OCI-LY7 (cell line): ENCODE measurements at regions not wholly inside any gene's neighbourhood (a gene's known extent, or its start where the extent isn't known, plus 50 kb on each side); places are given as distances from the start of the nearest gene placed in this dataset.
"Not testable (repeated sequence)": the region's sequence is repeated elsewhere in the genome, so short reads cannot be mapped to it uniquely, and the experiment has no call there.

Experiments used
- BruUV-seq: library from RNA; stranded (reverse); fragments of 400-500 nt; replicated peaks from 2 replicates; lab custom pipeline; 2021; lab: Mats Ljungman, UMichigan
- CTCF ChIA-PET: fragments of 300-600 bp; sonication (Branson Sonifier 250); formaldehyde crosslinking; loops from one replicate; lab custom pipeline; 2022; ENCODE audit warnings: antibody characterized with exemption; ENCODE audit not compliant: unreplicated experiment; lab: Charles Lee
- POLR2A ChIA-PET: fragments of 300-600 bp; sonication (Branson Sonifier 250); formaldehyde crosslinking; loops from one replicate; lab custom pipeline; 2022; ENCODE audit warnings: antibody characterized with exemption; lab: Charles Lee
- DNase-seq: peaks from one replicate; pipeline ENCODE4 v3.0.0-alpha.2; 2015; ENCODE audit warnings: low spot score
- H2AFZ ChIP-seq: fragments of 200-600 bp; sonication (generic), shearing (Covaris generic); 2 replicates; pipeline ENCODE4 v1.6.1; 2014; ENCODE audit warnings: mild to moderate bottlenecking, antibody characterized with exemption, low read length, moderate library complexity
- H3K27ac ChIP-seq: fragments of 200-600 bp; sonication (generic); 2 replicates; pipeline ENCODE4 v1.5.1; 2014; ENCODE audit warnings: mixed run types, low read depth, mild to moderate bottlenecking, moderate library complexity, low read length, inconsistent platforms; ENCODE audit not compliant: poor library complexity, severe bottlenecking
- H3K36me3 ChIP-seq: fragments of 200-600 bp; sonication (generic); 2 replicates; pipeline ENCODE4 v1.6.1; 2014; ENCODE audit warnings: mild to moderate bottlenecking, antibody characterized with exemption, low read length, moderate library complexity, mixed read lengths; ENCODE audit not compliant: insufficient read depth
- H3K4me1 ChIP-seq: fragments of 200-600 bp; sonication (generic); 2 replicates; pipeline ENCODE4 v1.5.1; 2014; ENCODE audit warnings: mild to moderate bottlenecking, low read length; ENCODE audit not compliant: insufficient read depth, poor library complexity, severe bottlenecking
- H3K4me2 ChIP-seq: fragments of 200-600 bp; sonication (generic); 2 replicates; pipeline ENCODE4 v1.6.1; 2014; ENCODE audit warnings: mild to moderate bottlenecking, low read length
- H3K4me3 ChIP-seq: fragments of 200-600 bp; sonication (generic); 2 replicates; pipeline ENCODE4 v1.5.1; 2014; ENCODE audit warnings: mild to moderate bottlenecking, low read depth, low read length; ENCODE audit not compliant: poor library complexity, severe bottlenecking
- H3K79me2 ChIP-seq: fragments of 200-600 bp; sonication (generic); 2 replicates; pipeline ENCODE4 v1.6.1; 2016; ENCODE audit warnings: low read depth, mild to moderate bottlenecking, low read length, moderate library complexity, mixed read lengths; ENCODE audit not compliant: insufficient read depth
- H3K9me2 ChIP-seq: fragments of 200-600 bp; sonication (generic); 2 replicates; pipeline ENCODE4 v1.6.1; 2016; ENCODE audit warnings: mild to moderate bottlenecking, low read length, mixed read lengths; ENCODE audit not compliant: insufficient read depth
- H3K9me3 ChIP-seq: fragments of 200-600 bp; sonication (generic); 2 replicates; pipeline ENCODE4 v1.6.1; 2014; ENCODE audit warnings: mild to moderate bottlenecking, mixed run types, low read length, mixed read lengths
- H4K20me1 ChIP-seq: fragments of 200-600 bp; sonication (generic); 2 replicates; pipeline ENCODE4 v1.6.1; 2014; ENCODE audit warnings: mild to moderate bottlenecking, antibody characterized with exemption, low read length, moderate library complexity, mixed read lengths; ENCODE audit not compliant: insufficient read depth
- EZH2phosphoT487 ChIP-seq: fragments of 200-600 bp; sonication (generic); IDR thresholded peaks from 2 replicates; pipeline ENCODE4 v1.6.1; 2018; ENCODE audit warnings: low read depth, borderline replicate concordance, mild to moderate bottlenecking, mixed run types, antibody characterized with exemption, low read length, moderate library complexity, mixed read lengths
- intact Hi-C: fragments of 100-400 bp; cut with micrococcal nuclease; formaldehyde crosslinking; loops from one replicate; pipeline ENCODE4 v1.10.0; 2022; ENCODE audit not compliant: unreplicated experiment
- TF ChIP-seq, protein P1 (sequence below): fragments of 200-600 bp; sonication (generic); conservative IDR thresholded peaks from 2 replicates; pipeline ENCODE4 v1.5.1; 2014; ENCODE audit warnings: mild to moderate bottlenecking, antibody characterized with exemption, low read length, moderate library complexity, mixed read lengths

DNA sequence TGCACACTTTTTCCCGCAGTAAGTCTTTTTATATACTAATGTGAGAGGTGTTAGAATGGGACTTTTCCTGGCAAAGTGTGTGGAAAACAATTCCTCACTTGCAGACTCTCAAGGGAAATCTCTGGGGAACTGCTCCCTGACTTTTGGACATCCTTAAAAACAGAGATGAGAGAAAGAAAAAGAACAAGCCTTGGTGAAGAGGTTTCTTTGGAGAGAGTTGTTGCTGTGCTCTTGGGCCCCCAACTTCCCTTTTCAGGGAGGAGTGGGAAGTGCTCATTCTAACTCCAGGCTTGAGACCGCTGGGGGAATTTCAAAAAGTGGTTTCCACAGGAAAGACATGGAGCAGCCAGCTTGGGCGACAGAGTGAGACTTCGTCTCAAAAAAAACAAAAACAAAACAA, 142.6 kb upstream of the SPRED2 start:
- Histone ChIP-seq H3K4me2 (no peak overlapping the region), H3K9me2 (no peaks in the 10 kb centered on the region), H3K27ac (no peak overlapping the region), H3K4me1 (no peaks in the 10 kb centered on the region), H2AFZ (no peak overlapping the region), H3K4me3 (no peak overlapping the region), H3K9me3 (no peaks in the 10 kb centered on the region), H3K36me3 (no peaks in the 10 kb centered on the region), H3K79me2 (no peaks in the 10 kb centered on the region), H4K20me1 (no peaks in the 10 kb centered on the region)
- DNase-seq, result no peak
- intact Hi-C loops, result loop anchor here (5.0 kb wide), 1 partner anchor 298 kb away; no protein-coding TSS in a partner anchor
- ChIA-PET CTCF (no interaction called here), POLR2A (no interaction called here)
- no peak for TF ChIP-seq EZH2phosphoT487
- TF ChIP-seq, protein P1, sequence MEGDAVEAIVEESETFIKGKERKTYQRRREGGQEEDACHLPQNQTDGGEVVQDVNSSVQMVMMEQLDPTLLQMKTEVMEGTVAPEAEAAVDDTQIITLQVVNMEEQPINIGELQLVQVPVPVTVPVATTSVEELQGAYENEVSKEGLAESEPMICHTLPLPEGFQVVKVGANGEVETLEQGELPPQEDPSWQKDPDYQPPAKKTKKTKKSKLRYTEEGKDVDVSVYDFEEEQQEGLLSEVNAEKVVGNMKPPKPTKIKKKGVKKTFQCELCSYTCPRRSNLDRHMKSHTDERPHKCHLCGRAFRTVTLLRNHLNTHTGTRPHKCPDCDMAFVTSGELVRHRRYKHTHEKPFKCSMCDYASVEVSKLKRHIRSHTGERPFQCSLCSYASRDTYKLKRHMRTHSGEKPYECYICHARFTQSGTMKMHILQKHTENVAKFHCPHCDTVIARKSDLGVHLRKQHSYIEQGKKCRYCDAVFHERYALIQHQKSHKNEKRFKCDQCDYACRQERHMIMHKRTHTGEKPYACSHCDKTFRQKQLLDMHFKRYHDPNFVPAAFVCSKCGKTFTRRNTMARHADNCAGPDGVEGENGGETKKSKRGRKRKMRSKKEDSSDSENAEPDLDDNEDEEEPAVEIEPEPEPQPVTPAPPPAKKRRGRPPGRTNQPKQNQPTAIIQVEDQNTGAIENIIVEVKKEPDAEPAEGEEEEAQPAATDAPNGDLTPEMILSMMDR, result no peak
- no TSS peak for BruUV-seq

DNA sequence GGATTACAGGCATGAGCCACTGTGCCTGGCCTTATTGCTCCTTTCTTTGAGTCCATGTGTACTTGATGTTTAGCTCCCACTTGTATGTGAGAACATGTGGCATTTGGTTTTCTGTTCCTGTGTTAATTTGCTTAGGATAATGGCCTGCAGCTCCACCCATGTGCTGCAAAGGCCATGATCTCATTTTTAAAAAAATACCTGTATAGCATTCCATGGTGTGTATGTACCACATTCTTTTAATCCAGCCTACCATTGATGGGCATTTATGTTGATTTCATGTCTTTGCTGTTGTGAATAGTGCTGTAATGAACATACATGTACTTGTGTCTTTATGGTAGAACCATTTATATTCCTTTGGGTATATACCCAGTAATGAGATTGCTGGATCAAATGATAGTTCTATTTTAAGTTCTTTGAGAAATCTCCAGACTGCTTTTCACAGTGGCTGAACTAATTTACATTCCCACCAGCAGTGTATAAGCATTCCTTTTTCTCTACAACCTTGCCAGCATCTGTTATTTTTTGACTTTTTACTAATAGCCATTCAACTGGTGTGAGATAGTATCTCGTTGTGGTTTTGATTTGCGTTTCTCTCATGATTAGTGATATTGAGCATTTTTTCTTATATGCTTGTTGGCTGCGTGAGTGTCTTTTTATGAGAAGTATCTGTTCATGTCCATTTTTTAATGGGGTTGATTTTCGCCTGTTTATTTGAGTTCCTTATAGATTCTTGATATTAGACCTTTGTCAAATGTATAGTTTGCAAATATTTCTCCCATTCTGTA, 136.4 kb upstream of the SPRED2 start:
- CTCF ChIA-PET, H2AFZ ChIP-seq, H3K36me3 ChIP-seq, H3K4me1 ChIP-seq, H3K79me2 ChIP-seq, H3K4me3 ChIP-seq, H3K4me2 ChIP-seq, intact Hi-C loops, H3K27ac ChIP-seq, H3K9me2 ChIP-seq, H3K9me3 ChIP-seq, DNase-seq, BruUV-seq, H4K20me1 ChIP-seq: not testable (repeated sequence)
- POLR2A ChIA-PET, result interaction anchor here (0.6 kb wide), 1 partner anchor 43 kb away, joined by 4 read pairs; no protein-coding TSS in a partner anchor

DNA sequence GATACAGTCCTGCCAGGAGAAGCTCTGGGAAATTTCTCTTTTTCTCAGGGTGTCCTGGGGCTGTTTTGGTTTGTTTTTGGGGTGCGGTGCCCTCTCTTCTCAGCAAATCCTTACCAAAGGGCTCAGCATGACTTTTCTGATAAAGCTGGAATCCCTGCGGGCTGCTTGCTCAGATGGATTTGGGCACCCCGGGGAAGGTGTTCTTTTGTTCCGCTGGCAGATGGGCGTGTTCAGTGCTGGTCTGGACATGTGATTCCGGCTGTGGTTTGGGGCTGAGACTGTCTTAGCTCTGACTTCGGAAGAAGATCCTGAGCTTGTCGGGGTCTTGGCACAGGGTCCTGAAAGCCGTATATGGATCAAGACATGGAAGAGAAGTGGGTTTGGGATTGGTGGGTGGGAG, 134.2 kb upstream of the SPRED2 start:
- BruUV-seq, result no TSS peak
- H2AFZ ChIP-seq, result no peak overlapping the region
- H3K4me2 ChIP-seq, result no peak overlapping the region
- no peaks in the 10 kb centered on the region for H3K9me3 ChIP-seq
- no peak for DNase-seq
- H3K4me1 ChIP-seq, result no peaks in the 10 kb centered on the region
- CTCF ChIA-PET, result no interaction called here
- no peaks in the 10 kb centered on the region for H3K36me3 ChIP-seq
- no peak for TF ChIP-seq EZH2phosphoT487
- TF ChIP-seq, protein P1, result no peak
- intact Hi-C loops, result no loop called here
- no peaks in the 10 kb centered on the region for H3K9me2 ChIP-seq
- no peaks in the 10 kb centered on the region for H3K79me2 ChIP-seq
- H3K4me3 ChIP-seq, result no peak overlapping the region
- no peak overlapping the region for H3K27ac ChIP-seq
- H4K20me1 ChIP-seq, result no peaks in the 10 kb centered on the region
- POLR2A ChIA-PET, result no interaction called here
